ENCODE measurements at regions not wholly inside any gene's neighbourhood (a gene's known extent, or its start where the extent isn't known, plus 50 kb on each side); places are given as distances from the start of the nearest gene placed in this dataset.
"Not testable (repeated sequence)": the region's sequence is repeated elsewhere in the genome, so short reads cannot be mapped to it uniquely, and the experiment has no call there.

DNA sequence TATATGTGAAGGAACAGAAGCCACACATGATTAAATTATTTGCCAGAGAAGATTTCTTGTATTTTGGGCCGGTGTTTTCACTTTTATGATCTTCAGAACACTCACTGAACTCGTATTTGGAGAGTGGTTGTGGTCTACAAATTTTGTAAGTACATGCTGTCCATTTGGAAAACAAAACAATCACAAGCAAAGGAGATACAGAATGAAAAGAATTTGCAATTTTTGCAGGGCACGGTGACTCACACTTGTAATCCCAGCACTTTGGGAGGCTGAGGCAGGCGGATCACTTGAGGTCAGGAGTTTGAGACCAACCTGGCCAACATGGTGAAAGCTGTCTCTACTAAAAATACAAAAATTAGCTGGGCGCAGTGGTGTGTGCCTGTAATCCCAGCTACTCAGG is 282.0 kb downstream of the C1D start:
- not testable (repeated sequence) for DNase-seq

DNA sequence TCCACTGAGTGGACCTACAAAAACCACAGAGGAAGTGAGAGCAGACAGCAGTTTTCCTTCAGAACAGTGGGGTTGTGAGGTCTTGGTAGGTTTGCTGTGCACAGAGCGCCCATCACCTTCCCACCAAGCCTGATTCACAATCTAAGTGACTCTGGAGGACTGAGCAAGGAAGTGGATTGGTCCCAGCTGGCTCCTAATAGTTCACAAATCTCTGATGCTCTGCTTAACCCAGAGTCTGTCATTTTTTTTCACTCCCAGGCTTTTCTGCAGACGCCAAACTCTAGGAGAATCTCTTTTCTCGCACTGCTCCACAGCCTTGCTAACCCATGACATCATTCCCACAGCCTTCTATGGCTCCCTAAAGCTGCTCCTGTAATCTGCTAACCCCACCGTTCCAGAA is 280.4 kb downstream of the C1D start:
- no peak for DNase-seq

DNA sequence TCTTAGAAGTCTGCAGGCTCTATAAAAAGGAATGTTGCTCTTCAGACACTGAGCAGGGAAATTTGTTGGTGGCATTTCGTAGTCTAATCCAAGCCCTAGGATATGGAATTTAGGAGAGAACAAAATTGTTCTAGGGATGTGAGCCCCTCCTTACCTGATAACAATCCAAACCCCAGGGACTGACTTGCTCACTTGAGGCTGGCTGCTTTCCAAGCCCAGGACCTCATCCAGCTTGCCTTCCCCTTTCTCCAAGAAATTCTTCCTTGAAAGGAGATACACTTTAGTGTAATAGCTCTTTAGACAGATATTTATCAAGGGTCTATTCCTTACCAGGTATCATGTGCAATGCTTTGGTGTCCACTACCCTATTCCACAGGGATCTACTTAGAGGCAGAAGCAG is 279.8 kb downstream of the C1D start:
- no peak for DNase-seq

DNA sequence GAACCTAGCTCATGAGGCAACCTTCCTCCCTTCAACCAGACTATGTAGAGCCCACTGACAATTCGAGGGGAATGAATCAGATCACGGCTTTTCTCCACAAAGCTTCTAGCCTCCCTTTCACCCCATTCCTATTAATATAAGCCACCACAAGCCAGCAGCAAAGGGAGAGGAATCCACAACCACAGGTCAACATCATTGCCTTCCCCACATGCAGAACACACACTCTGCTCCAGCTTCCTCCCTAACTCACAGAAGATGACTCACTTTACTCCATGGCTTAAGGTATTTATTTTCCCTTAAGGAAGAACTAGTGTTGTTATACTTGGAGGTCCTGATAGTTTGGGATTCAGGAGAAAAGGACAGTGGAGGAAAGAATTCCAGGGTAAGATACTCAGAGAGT is 272.2 kb downstream of the C1D start:
- peak; percentile 85 for DNase-seq

DNA sequence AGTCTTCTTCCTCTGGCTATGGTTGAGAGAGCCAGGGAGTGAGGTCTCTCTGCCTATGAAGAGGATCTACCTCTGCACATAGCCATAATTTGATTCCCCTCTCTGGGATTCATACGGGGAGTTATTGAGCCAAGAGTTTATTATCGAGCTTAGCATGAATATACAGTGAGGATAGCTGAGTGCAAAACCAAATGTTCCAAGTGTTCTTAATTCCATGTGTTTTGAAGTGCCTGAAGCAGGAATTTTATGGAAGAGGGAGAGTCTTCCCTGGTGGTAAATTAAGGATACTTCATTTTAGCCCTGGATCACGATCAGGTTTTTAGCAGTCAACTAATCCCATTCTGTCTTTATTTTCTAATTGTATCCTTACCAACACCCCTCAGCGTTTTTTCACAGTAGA is 270.6 kb downstream of the C1D start:
- no peak for DNase-seq

DNA sequence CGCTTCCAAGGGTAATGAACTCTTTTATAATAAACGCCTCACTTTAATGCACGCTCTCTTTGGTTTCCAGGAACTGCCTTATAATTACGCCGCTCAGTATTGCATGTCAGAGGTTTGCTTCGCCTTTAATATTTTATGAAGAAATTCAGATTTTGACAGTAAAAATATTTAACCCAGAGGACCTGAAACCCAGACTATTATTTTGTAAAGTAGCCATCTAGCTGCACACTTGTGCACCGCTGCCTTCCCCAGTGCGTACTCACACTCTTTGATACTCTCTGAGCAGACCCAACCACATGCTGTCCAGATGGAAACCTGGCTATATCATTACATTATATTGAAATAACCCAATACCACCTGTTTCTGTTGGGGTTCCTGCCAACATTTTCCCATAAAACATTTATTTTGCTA is 270.1 kb downstream of the C1D start:
- DNase-seq = no peak

DNA sequence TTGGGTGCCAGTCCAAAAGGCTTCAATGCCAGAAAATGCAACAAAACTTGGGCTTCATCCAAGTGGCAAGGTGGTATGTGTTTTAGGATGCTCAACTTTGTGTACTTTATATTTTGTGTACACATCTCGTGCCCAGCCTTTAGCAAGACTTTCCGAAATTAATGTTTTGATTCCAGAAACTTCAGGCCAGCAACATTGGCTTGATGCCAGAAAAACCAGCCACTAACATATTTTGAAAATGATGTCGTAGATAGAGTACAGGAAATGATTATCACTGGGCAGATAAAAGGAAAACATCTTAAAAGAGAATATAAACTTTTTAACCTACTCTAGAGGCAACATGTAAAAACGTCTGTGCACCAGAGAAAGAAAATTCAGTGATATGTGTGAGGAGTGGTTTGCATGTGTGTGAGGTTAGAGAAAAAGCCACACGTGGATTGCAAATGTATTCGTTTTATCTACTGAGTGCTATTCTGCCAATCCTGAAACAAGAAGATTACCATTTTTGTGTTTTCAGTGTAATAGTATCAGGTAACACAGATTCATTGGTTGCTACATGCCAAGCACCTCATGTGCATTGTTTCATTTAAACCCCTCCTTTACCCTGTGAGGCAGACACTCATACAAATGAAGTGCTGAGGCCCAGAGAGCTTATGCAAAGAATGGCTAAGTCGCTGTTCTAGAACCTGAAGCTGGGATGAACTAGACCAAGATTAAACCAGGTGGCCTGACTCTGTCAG is 264.8 kb downstream of the C1D start:
- DNase-seq = peak; percentile 56

DNA sequence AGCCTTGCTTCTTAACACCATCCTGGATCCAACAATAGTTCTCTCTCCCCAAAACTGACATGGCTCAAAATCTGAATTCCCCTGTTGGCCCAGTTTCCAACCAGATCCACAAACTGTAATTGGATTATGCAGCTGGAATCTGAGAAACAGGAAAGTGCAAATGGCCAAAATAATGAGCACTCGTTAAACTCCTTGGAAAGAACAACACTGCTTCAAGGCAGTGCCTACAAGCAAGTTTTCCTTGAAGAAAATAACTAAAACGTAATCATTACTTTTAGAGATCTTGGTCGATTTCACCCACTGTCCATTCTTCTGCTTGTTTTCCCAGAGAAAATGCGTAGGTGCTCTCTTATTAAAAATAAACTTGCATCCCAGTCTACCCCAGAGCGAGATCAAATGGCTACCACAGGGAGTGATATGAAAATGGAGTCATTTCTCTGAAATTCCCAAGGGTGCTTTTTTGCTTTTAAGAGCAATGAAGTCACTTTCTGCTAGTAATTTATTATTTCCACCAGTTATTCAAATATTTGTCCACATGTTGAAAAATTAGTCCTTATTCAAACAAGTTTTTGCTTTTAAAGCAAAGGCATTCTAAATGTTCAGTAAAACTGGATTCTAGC is 264.2 kb downstream of the C1D start:
- DNase-seq = no peak

DNA sequence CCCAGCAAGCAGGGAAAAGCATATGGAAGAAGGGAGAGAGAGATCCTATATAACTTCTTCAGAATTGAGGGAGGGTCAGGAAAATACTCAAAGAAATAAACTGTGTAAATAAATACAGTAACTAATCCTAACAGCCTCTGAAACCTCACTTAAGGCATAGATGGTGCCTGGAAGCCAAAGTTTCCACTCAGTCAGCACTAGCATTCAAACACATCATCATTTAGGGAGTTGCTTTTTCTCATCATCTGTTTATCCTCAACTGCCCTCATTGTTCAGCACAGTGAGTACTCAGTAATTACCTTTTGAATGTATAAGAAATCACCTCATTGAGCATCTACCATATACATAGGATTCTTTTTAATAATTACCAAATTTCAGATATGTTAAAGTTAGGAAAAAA is 262.9 kb downstream of the C1D start:
- DNase-seq = no peak

DNA sequence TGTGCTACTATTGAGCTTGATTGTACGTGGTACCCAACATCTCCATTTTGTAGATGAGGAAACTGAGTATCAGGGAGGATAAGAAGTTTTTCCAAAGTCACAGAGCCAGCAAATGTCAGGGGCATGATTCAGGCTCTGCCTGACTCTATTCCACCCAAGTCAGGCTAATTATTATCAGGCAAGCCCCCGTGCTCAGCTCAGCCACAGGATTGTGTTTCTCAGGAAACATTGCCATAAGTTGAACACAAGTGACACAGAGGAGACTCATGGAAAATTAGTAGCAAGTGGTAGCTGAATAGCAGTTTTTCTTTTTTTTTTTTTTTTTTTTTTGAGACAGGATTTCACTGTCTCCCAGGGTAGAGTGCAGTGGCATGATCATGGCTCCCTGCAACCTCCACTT is 260.5 kb downstream of the C1D start:
- no peak for DNase-seq

DNA sequence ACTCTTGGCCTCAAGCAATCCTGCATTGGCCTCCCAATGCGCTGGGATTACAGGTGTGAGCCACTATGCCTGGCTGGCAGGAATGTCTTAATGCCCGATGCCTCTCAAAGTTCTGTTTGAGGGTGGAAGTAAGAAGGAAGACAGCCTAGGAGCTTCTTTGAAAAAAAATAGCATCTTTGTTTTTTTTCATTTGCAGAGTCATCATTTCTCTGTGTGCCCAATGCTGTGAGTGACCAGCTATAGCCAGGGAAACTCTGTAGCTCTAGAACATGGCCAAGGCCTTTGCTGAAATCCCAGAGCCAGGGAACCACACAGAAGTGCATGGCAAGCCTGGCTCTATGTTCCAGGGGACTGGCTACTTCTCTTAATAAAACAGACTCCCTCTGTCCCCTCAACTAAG is 260.0 kb downstream of the C1D start:
- DNase-seq = no peak

DNA sequence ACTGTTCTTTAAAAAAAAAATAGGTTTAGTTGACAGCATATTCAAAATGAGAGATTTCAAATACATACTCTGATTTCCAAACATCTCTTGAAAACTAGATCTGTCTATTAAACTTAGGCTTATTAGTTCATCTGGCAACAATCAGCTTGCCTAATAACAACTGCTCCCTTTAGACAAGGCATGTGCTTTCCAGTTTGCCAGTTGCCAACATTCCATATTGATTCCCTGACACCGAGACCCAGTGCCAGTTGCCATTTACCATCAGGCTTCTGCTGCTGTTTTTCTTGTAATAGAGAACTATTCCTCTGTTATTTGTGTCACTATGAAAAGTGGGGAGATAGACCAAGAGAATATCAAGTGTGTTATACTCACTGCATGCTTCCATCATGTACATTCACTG is 256.0 kb downstream of the C1D start:
- DNase-seq = no peak

DNA sequence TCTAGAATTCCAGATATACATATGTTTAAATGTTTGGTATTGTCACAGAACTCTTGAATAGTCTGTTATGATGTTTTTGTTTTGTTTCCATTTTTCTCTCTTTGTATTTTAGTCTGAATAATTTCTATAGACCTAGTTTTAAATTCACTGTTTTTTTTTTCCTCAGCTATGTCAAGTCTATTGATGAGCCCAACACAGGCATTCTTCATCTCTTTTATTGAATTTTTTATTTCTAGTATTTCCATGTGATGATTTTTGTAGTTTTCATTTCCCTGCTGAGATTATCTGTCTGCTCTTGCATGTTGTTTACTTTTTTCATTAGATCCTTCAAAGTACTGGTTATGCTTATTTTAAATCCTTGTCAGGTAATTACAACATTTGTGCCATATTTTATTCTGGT is 254.7 kb downstream of the C1D start:
- no peak for DNase-seq

DNA sequence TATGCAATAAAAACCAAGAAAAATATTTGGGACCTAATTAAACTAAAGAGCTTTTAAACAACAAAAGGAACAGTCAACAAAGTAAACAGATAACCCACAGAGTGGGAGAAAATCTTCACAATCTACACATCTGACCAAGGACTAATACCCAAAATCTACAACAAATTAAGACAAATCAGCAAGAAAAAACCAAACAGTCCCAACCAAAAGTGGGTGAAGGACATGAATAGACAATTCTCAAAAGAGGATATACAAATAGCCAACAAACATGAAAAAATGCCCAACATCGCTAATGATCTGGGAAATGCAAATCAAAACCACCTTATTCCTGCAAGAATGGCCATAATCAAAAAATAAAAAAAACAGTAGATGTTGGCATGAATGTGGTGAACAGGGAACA is 250.1 kb downstream of the C1D start:
- DNase-seq = no peak

DNA sequence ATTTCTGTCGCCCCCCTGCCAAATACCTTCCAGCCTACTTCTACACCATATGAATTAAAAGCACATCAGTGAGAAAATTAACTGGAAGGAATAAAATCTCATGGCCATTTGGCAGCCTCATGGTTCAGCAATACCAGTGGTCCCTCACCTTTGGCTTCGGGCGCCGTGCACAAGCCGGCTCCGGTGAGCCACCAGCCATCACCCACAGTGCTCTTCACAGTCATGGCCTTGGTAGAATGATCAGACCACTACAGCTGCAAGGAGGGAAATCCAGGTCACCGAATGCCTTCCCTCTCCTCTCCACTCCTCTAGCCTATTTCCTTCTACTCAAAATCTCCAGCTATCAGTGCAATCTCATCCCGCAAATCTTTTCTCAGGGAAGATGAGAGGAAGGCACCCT is 239.1 kb downstream of the C1D start:
- no peak for DNase-seq

DNA sequence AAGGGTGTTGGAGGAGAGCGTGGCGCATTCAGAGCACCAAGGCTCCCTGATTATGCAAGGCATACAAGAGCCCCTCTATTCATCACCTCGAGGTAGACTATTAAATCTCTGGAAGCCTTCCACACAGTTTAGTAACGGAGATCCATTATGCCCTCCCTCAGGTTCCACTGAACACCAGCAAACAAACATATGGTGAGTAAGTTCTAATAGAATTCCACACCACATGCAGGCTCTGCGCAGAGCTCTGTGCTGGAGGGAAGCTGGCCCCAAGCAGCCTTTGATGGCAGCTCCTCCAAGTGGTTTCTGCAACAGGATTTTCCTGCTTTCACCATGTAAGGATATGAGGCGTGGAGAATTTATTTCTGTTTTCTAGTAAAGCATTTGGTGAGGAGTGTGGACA is 238.6 kb downstream of the C1D start:
- DNase-seq = peak; percentile 15

DNA sequence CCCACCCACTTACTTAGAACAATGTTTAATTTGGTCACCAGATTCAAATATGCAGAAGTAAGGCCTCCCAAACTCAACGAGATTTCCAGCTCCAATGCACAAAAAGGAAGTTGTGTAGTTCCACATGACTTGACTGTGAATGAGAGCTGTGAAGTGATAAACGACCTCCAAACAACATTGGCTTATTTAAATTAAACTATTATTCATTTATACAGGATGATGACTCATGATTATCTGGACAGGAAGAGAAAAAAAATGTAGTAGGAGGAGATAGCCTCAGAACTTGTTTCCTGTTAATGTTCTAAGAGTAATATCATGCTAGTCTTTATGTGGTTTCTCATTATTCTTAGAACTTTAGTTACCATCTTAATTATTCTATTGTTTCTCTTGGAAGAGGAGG is 237.3 kb downstream of the C1D start:
- DNase-seq = peak; percentile 60

DNA sequence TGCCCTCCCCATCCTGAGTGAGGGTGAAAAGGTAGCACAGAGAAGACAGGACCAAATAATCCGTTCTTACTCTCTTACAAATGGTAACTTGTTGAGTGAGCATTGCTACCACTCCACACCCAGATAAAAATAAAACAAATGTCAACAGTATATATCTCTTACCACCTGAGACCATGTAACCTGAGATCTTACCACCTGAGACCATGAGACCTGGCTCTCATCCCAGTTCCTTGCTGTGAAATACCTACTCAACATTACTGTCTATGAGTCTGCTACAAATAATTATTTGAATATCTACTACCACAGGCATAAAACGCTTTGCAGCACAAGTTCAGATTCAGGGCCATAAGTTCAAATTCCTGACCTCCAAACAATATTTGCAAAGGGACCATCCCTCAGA is 234.7 kb downstream of the C1D start:
- no peak for DNase-seq

DNA sequence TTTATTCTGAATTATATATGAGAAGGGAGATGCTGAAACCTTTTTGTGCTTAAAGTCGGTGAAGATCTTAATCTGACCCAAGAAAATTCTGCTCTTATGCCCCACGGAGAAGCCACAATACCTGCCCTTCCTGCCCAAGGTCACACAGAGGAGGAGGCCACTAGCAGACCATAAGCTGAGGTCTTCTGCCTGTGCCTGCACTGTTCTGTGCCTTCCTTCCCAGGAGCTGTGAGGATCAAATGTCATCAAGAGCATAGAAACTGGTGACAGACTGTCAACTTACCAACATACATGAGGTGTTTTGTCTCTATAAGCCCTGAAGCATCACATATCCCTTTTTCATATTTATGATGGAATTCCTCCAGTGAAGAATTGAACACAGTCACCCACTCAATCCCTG is 233.3 kb downstream of the C1D start:
- DNase-seq = no peak

DNA sequence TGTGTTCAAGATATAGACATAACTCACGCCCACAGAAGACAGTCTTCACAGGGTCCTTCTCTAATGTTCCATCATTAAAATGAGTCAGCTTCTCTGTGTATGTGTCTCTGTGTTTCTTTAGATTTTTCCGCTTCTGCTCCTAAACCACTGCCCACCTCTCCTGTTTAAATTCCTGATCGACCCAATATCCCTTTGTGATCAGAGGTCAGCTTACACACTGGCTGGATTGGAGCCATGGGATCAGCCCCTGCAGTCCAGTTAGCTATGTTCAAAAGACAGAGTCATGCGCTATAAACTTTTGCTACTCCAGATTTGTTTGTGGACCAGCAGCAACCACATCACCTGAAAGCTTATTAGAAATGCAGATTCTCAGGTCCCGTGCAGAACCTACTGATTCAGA is 229.2 kb downstream of the C1D start:
- no peak for DNase-seq

DNA sequence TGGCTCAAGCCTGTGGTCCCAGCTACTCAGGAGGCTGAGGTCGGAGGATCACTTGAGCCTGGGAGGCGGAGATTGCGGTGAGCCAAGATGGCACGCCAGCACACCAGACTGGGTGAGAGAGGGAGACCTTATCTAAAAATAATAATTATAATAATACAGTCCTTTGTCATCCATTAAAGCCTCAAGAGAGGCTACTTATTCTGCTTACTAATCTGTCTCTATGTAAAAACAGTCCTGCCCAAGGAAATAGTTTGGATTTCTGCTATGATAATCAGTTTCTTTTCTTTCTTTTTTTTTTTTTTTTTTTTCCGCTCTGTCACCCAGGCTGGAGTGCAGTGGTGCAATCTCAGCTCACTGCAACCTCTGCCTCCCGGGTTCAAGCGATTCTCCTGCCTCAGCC is 228.3 kb downstream of the C1D start:
- DNase-seq = peak; percentile 11

DNA sequence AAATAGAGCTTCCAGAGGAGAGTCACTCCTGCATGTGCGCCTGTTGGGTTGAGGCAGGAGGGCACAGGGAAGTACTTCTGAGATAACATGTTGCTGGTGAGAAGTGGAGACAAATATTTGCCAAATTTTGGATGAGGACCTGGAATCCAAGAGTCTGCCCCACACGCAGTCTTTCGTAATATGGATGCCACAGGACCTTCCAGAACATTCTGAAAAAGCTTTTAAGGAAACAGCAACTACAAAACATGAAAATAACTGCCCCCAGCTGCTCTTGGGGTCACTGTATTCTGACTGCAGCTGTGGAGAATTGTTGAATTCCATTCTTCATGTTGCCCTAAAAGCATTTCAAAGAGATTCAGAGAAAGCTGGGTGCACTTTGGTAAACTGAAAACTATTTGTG is 227.5 kb downstream of the C1D start:
- DNase-seq = no peak

DNA sequence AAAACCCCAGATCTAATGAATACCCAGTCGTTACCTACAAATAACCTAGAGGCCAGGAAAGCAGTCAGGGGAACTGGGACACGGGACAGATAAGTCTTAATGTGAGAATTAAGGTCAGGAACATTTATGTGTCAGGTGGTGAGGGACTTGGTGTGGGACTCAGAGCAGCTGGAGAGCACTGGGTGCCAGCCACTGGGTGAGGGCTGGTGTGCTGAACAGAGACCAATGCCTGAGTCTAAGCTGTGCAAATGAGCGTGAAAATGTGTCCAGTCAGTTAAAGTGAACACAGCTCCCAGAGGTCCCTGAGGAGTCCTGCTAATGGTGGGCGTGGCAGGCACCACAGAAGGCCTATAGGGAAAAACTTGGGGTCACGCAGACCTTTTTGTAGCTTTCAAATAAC is 225.9 kb downstream of the C1D start:
- DNase-seq = no peak

DNA sequence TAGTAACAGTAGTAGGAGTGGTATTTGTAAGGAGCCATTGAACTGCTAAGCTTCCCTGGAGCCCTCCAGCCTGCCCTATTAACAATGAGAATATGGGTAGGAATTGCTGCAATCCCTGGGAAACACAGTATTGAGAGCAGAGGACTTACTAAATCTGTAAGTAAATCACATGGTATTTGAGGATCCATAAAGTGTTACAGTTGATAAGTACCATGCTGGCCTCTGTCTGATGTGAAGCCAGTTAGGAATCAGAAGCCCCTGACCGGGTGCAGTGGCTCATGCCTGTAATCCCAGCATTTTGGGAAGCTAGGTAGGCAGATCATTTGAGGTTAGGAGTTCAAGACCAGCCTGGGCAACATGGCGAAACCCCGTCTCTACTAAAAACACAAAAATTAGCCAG is 224.6 kb downstream of the C1D start:
- no peak for DNase-seq

DNA sequence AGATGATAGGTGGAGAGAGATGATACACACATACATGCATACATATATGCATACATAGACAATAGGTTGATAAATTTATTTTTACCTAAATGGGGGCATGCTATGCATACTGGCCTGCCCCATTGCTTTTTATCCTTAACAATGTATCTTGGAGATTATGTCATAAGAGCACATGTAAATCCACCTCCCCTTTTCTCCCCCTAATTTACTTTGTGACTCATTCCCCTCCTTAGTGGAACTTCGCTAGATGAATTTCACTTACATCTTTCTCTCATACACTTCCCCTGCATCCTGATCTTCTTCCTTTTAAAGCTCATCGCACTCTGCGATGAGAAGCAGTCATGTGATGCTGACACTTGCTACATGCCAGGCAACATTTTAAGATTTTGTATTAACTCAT is 223.6 kb downstream of the C1D start:
- peak; percentile 55 for DNase-seq
